GM18870 (cell line): ENCODE measurements at regions not wholly inside any gene's neighbourhood (a gene's known extent, or its start where the extent isn't known, plus 50 kb on each side); places are given as distances from the start of the nearest gene placed in this dataset.

Experiments used
- ATAC-seq: cut with Tn5 transposase; IDR thresholded peaks from one replicate; pipeline ENCODE4 v1.9.1; 2021; ENCODE audit warnings: moderate library complexity; ENCODE audit not compliant: unreplicated experiment

DNA sequence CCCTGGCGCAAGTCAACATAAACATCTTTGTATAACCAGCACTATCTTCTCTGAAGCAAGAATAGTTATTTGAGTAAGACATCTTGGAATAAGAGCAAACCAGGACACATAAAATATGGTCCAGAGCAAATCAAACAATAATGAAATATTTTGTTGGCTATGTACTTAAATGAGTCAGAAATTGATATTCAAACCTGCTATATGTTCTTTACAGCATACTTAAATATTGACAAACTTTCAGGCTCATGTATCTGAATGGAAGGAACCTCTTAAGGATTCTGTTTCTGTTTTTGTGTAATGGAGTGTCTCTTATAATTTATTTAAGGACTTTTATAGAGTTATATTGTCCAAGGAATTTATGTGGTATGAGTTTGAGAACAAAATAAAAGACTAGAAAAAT is 747.3 kb downstream of the EFNA5 start:
- no peak for ATAC-seq

DNA sequence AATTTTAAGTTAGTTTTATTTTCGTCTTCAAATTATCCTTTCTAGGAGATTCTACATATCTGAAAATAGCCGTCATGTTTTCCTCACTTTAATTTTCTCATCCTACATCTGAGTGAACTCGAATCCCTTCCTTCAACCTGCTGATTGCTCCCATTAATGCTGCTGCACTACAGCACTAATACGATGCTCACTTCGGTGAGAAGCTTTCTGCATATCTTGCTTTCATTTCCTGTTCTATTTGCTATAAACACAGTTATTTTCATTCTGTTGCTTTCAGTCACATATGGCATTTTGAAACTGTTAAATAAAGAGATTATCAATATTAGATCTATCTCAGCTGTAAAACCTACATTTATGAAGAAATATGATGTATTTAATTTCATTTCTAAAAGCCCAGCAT is 749.2 kb downstream of the EFNA5 start:
- ATAC-seq: no peak

DNA sequence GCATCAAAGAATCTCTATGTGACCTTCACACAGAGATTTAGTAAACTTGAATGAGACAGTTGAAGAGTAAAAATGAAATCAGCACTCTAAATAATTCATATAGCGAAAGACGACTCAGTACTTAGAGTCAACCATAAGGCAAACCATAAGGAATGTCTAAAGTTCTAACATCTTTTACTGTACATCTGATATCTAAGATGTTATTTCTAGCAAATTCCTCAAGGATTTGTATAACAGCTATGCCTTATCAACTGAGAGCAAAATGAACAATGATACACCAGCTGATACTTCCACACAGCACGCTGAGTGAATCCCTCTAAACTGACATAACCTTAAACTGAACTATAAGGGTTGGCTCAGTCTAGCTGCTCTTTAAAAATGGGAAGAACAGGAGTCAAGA is 760.3 kb downstream of the EFNA5 start:
- ATAC-seq: no peak

DNA sequence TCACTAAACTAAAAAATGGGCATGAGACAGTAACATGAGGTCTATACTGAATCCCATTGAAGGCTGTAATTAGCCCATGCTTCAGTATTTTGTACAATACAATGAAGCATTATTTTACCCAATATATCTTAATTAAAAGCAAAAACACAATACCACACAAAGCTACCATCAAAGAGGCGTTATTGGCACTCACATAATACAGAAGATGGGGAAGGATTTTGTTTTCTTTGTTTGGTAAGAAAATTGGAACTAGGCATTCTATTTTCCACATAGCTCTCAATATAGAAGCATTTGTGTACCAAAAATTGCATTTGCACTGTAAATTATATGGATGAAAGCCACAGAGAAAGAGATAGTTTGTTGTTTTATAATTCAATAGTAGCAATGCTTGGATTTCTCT is 761.0 kb downstream of the EFNA5 start:
- no peak for ATAC-seq

DNA sequence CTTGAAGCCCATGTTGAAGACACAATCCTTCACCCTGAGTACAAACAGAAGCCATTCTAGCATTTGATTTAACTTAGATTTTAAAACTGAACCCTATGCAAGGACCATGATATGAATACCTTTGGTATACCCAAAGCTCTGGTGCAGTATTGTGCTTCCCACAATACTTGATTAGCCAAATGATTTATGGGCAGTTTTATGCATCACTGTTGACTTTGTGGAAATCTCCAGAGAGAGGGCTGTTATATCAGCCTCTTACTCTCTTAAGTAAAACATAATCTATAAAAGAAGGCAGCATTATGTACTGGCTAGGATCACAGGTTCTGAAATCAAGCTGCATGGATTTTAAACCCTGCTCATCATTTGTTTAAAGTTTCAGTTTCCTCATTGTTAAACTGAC is 762.8 kb downstream of the EFNA5 start:
- no peak for ATAC-seq

DNA sequence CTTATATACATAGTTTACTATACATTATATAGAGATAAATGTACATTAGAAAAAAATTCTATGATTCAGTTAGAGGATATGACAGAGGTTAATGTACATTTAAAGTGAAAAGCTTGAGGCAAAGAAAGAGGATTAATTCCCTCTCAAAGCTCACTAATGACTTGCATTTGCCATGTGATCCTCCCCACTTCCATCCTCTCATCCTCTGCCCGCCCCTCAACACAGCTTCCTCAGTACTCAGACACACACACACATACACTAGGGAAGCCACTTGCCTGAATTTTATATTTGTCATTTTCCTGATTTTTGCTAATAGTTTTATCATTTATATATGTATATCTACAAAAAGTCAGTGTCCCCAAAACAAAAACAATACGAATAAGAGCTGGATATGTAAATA is 764.5 kb downstream of the EFNA5 start:
- no peak for ATAC-seq

DNA sequence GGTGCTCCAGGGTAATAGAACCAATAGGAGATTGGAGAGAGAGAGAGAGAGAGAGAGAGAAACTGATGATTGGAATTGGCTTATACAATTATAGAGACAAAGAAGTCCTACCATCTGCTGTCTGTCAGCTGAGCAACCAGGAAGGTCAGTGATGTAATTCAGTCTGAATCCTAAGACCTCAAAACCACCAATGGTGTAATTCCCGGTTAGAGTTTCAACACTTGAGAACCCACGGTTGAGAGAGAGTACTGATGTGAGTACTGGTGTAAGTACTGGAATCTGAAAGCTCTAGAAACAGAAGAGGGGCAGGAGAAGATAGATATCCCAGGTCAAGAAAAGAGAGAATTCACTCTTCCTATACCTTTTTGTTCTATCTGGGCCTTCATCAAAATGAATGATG is 775.8 kb downstream of the EFNA5 start:
- no peak for ATAC-seq

DNA sequence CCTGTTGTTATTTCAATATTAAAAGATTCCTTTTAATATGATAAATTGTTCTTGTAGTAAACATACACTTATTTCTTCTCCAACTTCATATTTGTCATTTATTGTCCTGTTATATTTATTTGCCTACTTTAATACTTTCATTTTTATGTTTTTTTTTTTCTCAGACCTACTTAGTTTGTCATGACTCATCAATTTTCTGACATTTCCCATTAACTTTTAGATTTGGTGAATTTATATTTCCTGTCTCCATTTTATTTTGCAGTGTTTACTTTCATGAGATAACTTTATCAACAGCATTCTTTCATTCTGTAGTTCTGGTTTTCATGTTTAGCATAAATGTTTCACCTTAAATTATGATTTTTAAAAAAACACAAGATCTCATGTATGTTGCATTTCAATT is 788.7 kb downstream of the EFNA5 start:
- ATAC-seq: no peak

DNA sequence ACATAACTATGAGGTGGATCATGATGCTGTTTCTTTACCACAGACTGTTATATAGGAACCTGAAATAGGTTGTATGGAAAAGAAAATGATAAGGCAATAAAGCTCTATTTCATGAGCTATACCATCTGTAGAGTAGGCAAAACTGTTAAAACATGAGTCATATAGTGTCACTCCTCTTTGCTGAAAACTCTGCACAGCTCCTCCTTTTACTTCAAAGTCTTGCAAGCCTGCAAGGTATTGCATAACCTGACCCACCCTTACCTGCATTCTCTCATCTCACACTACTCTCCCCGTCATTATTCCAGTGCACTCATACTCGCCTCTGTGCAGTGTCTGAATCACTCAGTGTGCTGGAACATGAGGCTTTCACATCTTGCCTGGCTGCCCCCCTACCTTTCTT is 790.1 kb downstream of the EFNA5 start:
- ATAC-seq: no peak

DNA sequence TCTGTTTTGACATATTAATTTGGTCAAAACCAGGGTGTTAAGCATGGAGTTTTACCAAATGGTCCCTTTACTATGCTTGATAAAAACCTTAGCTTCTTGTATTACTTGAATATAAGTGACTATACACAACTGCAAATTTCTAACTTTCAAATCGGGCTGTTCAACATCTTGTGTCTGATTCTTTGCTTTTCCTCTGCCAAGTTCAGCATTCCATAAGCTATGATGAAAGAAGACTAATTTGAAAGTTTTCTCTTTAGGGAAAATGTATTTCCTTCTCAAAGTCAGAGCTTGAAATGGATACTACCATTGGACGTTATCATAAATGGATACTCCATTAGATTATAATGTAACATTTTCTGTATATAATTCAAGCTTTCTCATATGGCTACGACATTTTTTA is 792.9 kb downstream of the EFNA5 start:
- ATAC-seq: no peak

DNA sequence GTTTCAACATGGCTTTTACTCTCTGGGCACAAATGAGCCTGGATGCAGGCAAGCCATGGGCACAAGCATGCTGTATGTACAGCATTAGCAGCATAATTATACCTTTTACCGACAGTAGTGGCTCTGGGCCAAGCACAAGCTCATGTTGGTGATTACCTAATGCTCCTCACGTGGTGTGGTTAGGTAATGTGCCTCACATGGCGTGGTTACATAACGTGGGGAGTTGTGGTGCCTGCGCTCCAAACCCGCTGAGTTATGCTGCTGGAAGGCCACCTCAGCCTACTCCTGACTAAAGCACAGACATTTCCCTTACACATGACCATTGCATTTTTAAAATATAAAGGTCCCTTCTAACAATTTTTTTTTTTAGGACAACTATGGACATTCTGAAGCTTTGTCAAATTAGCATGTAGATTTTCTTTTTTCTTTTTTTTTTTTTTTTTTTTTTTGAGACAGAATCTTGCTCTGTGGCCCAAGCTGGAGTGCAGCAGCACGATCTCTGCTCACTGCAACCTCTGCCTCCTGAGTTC is 794.0 kb downstream of the EFNA5 start:
- no peak for ATAC-seq

DNA sequence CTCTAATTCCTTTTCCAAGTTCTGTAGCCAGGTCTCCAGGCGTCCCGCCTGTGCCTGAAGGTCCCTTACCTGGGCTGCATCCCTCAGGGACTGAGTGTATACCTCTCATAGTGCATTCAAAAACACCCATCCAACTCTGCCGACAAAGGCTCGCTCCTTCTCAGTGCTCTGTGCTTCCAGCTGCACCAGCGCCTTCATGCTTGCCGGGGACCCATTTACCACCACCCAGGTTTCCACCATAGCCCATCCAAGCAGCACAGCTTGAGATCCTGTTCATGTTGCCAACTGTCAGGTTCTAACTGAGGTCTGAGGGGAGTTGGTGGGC is 794.5 kb downstream of the EFNA5 start:
- no peak for ATAC-seq

DNA sequence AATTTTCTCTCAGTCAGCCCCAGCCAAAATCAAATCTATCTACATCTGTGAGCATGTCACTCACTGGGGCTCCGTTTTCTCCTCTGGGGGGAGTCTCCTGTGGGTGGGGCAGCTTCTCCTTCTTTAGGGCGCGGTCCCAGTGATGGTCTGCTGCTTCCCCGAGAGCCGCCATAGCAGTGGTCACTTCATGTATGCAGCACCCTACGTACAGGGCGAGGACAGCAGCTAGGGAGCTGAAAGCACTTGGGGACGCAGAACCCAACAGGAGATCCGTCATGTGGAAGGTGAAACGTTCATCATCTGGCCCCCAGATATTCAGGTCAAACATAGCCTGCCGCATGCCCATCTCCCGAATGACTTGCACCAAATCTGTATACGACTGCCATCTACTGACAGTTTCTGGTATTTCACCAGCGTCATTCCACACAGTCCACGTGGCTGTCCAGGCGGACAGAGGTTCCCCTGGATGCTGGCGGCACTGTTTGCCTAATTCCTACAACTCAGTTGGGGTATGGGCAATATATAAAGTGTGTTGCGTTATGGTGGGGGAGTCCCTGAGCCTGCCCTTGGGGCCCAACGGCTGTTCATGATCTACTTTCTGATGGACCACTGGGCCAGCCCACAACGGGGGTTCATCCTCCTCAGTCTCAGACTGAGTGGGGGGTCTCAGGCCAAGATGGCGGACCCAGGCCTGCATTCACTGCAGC is 795.0 kb downstream of the EFNA5 start:
- peak; percentile 54 for ATAC-seq

DNA sequence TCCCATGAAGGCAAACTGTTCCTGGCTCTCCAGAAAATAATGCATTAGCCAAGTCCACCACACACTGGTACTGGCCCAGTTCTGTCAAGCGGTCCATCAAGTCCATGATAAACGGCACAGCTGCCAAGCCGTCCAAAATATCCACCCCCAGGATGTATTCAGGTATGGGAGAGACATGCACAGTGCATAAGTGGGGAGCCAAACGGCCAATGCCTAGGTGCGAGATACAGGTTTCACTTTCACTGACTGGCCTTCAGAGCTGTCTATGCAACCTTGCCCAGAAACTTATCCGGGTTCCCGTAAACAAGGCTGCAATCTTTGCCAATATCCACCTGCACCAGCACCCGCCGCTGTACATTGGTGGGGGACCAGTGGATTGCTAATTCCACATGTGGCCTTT is 795.8 kb downstream of the EFNA5 start:
- no peak for ATAC-seq

DNA sequence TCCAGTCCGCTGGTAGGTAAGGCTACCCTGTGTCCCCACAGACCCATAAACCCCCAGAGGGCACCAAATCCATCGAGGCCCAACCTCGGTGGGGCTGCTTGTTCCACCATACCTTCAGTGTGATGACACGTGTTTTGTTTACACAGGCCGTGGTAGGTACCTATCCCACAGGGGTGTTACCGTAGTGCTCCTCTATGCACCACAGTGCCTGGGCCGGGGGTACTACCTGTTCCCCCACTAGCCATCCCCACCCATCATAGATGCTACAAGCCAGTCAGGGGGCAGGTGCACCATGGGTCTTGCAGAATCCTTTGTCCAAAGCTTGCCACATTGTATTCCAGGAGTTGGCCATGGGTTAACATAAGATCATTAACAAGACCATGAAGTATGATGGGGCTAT is 796.2 kb downstream of the EFNA5 start:
- ATAC-seq: no peak

DNA sequence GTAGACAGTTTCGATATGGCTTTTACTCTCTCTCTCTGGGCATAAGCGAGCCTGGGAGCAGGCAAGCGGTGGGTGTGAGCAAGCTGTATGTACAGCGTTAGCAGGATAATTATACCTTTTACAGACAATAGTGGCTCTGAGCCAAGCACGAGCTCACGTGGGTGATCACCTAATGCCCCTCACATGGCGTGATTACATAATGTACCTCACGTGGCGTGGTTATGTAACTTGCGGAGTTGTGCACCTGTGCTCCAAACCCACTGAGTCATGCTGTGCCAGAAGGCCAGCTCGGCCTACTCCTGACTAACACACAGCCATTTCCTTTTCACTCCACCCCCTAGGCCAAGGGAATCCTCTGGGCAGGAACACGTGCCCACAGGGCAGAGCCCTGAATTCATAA is 797.2 kb downstream of the EFNA5 start:
- ATAC-seq: no peak

DNA sequence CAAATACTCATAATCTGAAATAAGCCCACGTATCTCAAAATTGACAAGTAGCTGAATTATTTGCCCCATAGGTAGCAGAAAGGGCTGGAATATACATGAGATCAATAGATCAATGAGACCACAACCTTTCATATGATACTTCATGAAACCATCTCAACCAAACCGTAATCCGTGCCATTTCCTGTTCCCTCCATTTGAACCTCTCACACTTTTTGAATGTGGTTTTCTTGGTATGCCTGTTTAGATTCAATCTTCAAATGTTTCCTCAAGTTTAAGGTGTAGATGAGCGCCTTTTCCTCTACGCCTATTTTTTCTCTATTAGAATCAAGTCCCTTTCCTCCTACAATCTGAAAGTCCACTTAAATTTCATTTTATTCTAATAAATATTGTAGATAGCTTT is 805.5 kb downstream of the EFNA5 start:
- ATAC-seq: no peak

DNA sequence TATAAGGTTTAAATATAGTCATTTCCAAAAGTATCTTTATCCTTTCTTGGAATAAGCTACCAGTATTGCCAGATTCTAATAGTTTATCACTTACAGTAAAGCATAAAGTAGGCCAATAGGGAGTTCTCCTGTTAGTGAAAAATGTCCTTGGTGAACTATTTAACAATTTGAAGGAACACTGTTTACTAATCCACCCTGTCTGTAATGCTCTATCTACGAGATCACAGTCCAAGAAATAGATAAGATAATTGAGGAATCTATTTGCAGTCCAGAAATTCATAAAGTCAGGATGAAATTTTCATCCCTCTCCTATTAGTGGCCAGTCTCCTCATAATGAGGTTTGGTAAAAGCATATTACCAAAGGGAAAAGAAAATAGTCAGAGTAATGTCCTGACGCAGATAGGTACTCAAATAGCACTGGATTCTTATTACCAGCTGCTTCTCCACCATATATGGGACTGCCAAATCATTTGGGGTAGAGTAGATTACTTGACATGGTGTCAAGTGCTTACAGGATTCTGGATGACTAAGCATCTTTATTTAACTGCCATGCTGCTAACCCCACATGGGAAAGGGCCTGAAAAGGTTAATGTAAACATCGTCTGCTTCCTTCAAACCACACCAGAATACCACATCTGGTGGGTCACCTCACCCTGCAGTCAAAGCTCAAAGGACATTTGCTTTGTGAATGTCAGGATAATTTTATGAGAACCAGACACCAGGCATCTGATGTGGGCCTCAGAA is 808.1 kb downstream of the EFNA5 start:
- ATAC-seq: no peak

DNA sequence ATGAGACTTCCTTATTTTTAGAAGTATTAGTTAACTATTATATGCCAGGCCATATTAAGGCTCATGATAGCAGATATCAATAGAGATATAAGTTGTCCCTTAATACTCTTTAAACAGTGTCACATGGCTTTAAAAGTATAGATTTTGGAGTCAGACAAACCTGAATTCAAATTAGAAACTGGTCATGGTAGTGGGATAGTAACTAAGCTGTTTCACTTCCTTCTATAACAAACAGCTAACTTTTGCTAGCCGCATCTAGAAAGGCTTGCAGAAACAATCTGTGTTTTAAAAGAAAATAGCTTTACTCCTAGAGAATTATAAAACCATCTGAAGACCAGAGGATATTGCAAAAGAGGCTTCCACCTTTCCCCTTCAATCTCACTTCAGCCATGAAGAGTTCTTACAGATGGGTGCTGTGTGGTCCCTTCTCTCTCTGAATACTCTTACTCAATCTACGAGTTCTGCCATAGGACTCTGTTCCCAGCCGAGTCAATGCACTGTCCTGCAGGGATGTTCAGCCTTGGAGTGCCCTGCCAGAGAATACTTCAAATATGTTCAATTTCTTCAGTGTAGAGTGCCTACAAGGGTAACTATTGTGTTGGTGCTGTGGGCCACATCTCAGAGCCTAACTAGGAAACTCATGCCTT is 810.2 kb downstream of the EFNA5 start:
- ATAC-seq: peak; percentile 62

DNA sequence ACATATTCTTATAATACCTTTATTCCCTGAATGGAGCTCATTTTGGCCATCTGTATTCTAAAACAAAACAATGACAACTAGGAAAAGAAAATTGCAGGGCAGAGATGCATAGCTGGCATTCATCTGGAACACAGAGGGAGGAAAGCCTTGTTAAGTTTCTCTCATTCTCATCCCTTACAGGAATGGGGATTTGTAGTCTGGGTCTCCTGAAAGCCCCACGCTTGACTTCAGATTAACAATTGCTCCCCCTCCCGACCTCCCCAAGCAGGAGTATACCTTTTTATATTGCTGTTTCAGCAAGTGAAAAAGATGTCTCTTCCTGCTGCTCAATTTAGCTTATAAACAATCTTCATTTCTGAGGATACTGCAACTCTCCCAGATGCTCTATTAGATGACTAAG is 812.1 kb downstream of the EFNA5 start:
- no peak for ATAC-seq

DNA sequence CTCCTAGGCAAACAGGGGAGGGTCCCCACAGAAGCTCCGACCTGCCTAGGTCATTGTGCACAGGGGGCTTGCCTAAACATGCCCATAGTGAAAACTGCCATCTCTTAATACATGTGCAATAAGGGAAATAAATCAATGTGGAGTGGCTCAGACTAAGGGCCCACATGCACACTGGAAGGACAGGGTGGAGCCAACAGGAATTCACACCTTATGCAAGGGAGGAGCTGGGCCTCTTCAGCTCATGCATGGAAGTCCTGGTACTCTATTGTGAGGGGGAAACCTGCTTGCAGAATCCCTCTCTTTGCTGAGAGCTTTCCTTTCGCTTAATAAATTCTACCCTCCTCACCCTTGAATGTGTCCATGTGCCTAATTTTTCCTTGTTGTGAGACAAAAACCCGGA is 815.8 kb downstream of the EFNA5 start:
- ATAC-seq: no peak

DNA sequence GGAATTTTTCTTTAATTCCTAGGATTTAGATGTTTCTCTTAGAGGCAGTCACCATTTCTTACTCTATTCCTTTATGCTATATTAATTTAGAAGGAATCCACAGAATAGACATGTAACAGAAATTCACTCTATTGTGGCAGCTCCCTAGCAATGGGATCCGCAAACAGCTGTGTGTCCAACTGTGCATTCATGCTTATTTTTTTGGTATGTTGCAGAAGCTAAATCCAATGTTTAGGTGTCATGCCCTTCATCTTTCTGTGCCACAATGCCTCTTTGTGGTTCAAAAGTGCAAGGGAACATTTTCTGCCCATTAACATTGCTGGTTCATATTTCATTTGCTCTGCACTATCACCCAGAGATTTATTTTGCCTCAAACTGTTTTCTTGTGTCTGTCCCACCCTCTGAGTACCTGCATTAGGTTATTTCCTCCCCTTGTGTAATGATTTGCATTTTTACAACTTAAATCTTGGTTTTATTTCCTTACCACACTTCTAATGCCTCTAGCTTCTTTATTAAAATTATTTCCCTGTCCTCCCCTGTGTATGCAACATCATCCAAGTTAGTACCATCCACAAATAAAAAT is 816.5 kb downstream of the EFNA5 start:
- no peak for ATAC-seq
